GM23248 (cell line): ENCODE measurements at regions not wholly inside any gene's neighbourhood (a gene's known extent, or its start where the extent isn't known, plus 50 kb on each side); places are given as distances from the start of the nearest gene placed in this dataset.

Source experiments
- EZH2 ChIP-seq: fragments of 200-600 bp; sonication (generic); IDR thresholded peaks from 2 replicates; pipeline ENCODE4 v1.6.1; 2018; ENCODE audit warnings: antibody characterized with exemption, mild to moderate bottlenecking; ENCODE audit not compliant: insufficient read depth, poor library complexity, severe bottlenecking
- EZH2phosphoT487 ChIP-seq: fragments of 200-600 bp; sonication (generic); IDR thresholded peaks from 2 replicates; pipeline ENCODE4 v1.6.1; 2018; ENCODE audit warnings: antibody characterized with exemption, moderate library complexity, mild to moderate bottlenecking, low read depth; ENCODE audit not compliant: insufficient read depth

- TF ChIP-seq EZH2 (no peak), EZH2phosphoT487 (no peak)
Measured at GRCh38 chr13:44796597-44797490, 192.4 kb downstream of the NUFIP1 start.
